Endodermal cell (in vitro differentiated cells): ENCODE measurements at regions not wholly inside any gene's neighbourhood (a gene's known extent, or its start where the extent isn't known, plus 50 kb on each side); places are given as distances from the start of the nearest gene placed in this dataset.

Experiments used
- DNase-seq: peaks from one replicate; pipeline ENCODE4 v3.0.0-alpha.2; 2017
- H3K27ac ChIP-seq: 2 replicates; pipeline ENCODE4 v1.5.1; 2013; ENCODE audit warnings: mild to moderate bottlenecking, low read depth, low read length, moderate library complexity
- H3K27me3 ChIP-seq: 2 replicates; pipeline ENCODE4 v1.6.1; 2013; ENCODE audit warnings: mild to moderate bottlenecking, low read length, moderate library complexity; ENCODE audit not compliant: insufficient read depth, control insufficient read depth, poor library complexity, severe bottlenecking
- H3K36me3 ChIP-seq: 2 replicates; pipeline ENCODE4 v1.7.0; 2013; ENCODE audit warnings: mild to moderate bottlenecking, low read length, moderate library complexity; ENCODE audit not compliant: control insufficient read depth, insufficient read depth
- H3K4me1 ChIP-seq: one replicate; pipeline ENCODE4 v1.7.0; 2013; ENCODE audit warnings: low read length; ENCODE audit not compliant: control insufficient read depth, insufficient read depth
- H3K4me3 ChIP-seq: 2 replicates; pipeline ENCODE4 v1.5.1; 2013; ENCODE audit warnings: mild to moderate bottlenecking, low read length, moderate library complexity
- H3K9ac ChIP-seq: 2 replicates; pipeline ENCODE4 v1.6.1; 2013; ENCODE audit warnings: mild to moderate bottlenecking, low read length, moderate library complexity; ENCODE audit not compliant: poor library complexity, severe bottlenecking; ENCODE audit errors: extremely low read depth
- H3K9me3 ChIP-seq: 2 replicates; pipeline ENCODE4 v1.6.1; 2013; ENCODE audit warnings: mild to moderate bottlenecking, low read length, moderate library complexity; ENCODE audit not compliant: control insufficient read depth
- H3K27ac Mint-ChIP-seq: 2 replicates; pipeline ENCODE4 v1.8.0; 2020; ENCODE audit warnings: mixed read lengths
- H3K27me3 Mint-ChIP-seq: 2 replicates; pipeline ENCODE4 v1.8.0; 2021; ENCODE audit warnings: mild to moderate bottlenecking, mixed read lengths; ENCODE audit not compliant: insufficient read depth
- H3K36me3 Mint-ChIP-seq: 2 replicates; pipeline ENCODE4 v1.8.0; 2020; ENCODE audit warnings: low read depth, mixed read lengths
- H3K4me1 Mint-ChIP-seq: 2 replicates; pipeline ENCODE4 v1.8.0; 2020; ENCODE audit warnings: mixed read lengths
- H3K4me3 Mint-ChIP-seq: 2 replicates; pipeline ENCODE4 v1.8.0; 2020; ENCODE audit warnings: mild to moderate bottlenecking, moderate library complexity, mixed read lengths
- H3K9me3 Mint-ChIP-seq: 2 replicates; pipeline ENCODE4 v1.8.0; 2020; ENCODE audit warnings: mild to moderate bottlenecking, mixed read lengths
- WGBS, 2 experiments: methylation state at CpG; one replicate each; pipeline versions ENCODE4 v1.1.5 to v1.1.7; 2013; ENCODE audit warnings: missing lambda C conversion rate in 2 of 2, mixed read lengths in 1 of 2; ENCODE audit not compliant: insufficient coverage in 1 of 2, insufficient read length in 1 of 2; 5-methylcytosine and 5-hydroxymethylcytosine counted together
- TF ChIP-seq, protein P1 (sequence below): fragments of 200-600 bp; sonication (generic); conservative IDR thresholded peaks from 2 replicates; pipeline ENCODE4 v1.5.0; 2021; ENCODE audit warnings: antibody characterized with exemption, mild to moderate bottlenecking

DNA sequence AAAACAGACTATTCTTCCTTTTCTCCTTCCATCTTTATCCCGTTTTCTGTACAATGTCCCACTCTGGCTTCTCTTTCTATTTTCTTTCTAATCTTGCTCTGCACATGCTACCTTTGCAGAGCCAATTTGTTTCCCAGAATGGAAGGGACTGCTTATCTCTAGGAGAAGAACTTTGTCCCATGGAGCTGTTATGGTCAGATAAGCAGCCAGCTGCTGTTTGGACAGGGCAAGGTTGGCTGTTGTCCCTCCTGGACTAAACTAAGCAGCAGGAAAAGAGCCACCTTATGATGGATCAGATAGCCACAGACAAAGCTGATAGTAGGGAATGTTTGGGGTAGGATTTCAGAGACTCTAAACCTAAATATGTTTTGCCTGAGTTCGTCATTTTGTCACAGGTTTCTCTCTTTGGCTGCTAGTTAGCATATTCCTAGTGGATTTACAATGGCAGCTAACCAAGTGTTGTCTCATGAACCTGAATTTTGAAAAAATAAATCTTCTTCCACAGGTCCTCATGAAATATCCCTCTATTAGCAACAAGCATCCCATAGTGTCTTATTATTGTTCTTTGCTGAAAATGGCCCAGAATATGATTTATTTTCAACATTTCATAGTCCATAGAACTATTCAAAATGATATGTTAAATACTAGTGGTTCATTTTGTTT lies 262.8 kb downstream of the SLC16A7 start:
- no peak overlapping the region for H3K27ac ChIP-seq
- H3K36me3 Mint-ChIP-seq: no peaks in the 10 kb centered on the region
- TF ChIP-seq, protein P1, sequence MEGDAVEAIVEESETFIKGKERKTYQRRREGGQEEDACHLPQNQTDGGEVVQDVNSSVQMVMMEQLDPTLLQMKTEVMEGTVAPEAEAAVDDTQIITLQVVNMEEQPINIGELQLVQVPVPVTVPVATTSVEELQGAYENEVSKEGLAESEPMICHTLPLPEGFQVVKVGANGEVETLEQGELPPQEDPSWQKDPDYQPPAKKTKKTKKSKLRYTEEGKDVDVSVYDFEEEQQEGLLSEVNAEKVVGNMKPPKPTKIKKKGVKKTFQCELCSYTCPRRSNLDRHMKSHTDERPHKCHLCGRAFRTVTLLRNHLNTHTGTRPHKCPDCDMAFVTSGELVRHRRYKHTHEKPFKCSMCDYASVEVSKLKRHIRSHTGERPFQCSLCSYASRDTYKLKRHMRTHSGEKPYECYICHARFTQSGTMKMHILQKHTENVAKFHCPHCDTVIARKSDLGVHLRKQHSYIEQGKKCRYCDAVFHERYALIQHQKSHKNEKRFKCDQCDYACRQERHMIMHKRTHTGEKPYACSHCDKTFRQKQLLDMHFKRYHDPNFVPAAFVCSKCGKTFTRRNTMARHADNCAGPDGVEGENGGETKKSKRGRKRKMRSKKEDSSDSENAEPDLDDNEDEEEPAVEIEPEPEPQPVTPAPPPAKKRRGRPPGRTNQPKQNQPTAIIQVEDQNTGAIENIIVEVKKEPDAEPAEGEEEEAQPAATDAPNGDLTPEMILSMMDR: no peak
- no peaks in the 10 kb centered on the region for H3K36me3 ChIP-seq
- H3K4me3 Mint-ChIP-seq: no peak overlapping the region
- no peak overlapping the region for H3K27ac Mint-ChIP-seq
- peaks cover 9% of the 10 kb centered on the region for H3K9me3 ChIP-seq
- WGBS, 2 experiments: 81 to 100% methylated on average over 1 to 2 of the region's 2 CpGs
- peak overlapping the region; percentile 45 for H3K4me3 ChIP-seq
- peaks cover 41% of the 10 kb centered on the region for H3K9me3 Mint-ChIP-seq
- DNase-seq: no peak
- no peak overlapping the region for H3K9ac ChIP-seq
- H3K27me3 ChIP-seq: no peaks in the 10 kb centered on the region
- H3K4me1 ChIP-seq: no peaks in the 10 kb centered on the region
- no peaks in the 10 kb centered on the region for H3K27me3 Mint-ChIP-seq
- no peaks in the 10 kb centered on the region for H3K4me1 Mint-ChIP-seq

DNA sequence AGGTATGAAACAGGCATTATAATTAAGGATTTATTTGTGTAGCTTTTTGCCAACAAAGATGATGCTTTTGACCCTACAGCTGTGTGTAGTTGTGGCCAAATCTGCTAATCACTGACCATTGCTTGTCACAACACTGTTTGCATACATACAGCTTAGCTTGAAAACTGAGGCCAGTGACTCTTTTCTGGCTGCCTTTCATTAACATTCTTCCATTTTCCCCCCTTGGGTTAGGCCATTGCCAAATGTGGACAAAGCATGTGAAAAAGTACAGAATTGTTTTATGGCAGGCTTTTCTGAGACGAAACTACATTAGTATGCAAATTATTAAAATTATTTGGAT lies 263.3 kb downstream of the SLC16A7 start:
- TF ChIP-seq, protein P1: no peak
- no peak overlapping the region for H3K27ac ChIP-seq
- H3K4me3 Mint-ChIP-seq: no peak overlapping the region

DNA sequence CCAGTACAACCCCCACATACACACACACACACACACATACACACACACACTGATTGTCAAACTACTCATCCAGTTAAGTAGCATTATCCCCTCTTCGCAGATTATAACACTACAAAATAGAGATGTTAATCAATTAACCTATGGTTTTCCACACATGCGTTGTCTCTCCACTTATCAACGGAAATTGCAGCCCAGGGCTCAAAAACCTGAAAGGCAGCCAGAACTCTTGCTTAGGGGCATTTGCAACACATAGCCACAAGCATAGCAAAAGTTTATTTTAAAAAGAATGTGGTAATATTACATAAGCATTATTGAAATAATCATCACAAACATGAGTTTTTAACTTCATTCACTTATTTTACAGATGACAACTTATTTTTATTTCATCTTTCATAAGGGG lies 265.8 kb downstream of the SLC16A7 start:
- H3K4me1 Mint-ChIP-seq: no peaks in the 10 kb centered on the region
- Histone ChIP-seq H3K9me3 (peaks cover 6% of the 10 kb centered on the region), H3K36me3 (no peaks in the 10 kb centered on the region), H3K4me3 (no peak overlapping the region), H3K27ac (no peak overlapping the region), H3K9ac (no peak overlapping the region), H3K27me3 (no peaks in the 10 kb centered on the region), H3K4me1 (no peaks in the 10 kb centered on the region)
- TF ChIP-seq, protein P1: no peak
- H3K27ac Mint-ChIP-seq: no peak overlapping the region
- no peak for DNase-seq
- 88% methylated on average over 3 of the region's 3 CpGs; no CpG with 5 or more reads in 1 of the 2 experiments for WGBS, 2 experiments
- H3K27me3 Mint-ChIP-seq: no peaks in the 10 kb centered on the region
- H3K4me3 Mint-ChIP-seq: no peak overlapping the region
- H3K36me3 Mint-ChIP-seq: no peaks in the 10 kb centered on the region
- peaks cover 18% of the 10 kb centered on the region for H3K9me3 Mint-ChIP-seq

More for the DNA sequence above, 263.3 kb downstream of the SLC16A7 start:
- DNase-seq: no peak
- Mint-ChIP-seq H3K36me3 (no peaks in the 10 kb centered on the region), H3K9me3 (peaks cover 37% of the 10 kb centered on the region), H3K4me1 (no peaks in the 10 kb centered on the region), H3K27me3 (no peaks in the 10 kb centered on the region), H3K27ac (no peak overlapping the region)
- Histone ChIP-seq H3K4me3 (no peak overlapping the region), H3K36me3 (no peaks in the 10 kb centered on the region), H3K27me3 (no peaks in the 10 kb centered on the region), H3K9me3 (peaks cover 6% of the 10 kb centered on the region), H3K9ac (no peak overlapping the region), H3K4me1 (no peaks in the 10 kb centered on the region)
- 100% methylated on average over 1 of the region's 1 CpG; no CpG with 5 or more reads in 1 of the 2 experiments for WGBS, 2 experiments
